Endodermal cell (in vitro differentiated cells): ENCODE measurements at regions not wholly inside any gene's neighbourhood (a gene's known extent, or its start where the extent isn't known, plus 50 kb on each side); places are given as distances from the start of the nearest gene placed in this dataset.

ENCODE experiments used
- DNase-seq: peaks from one replicate; pipeline ENCODE4 v3.0.0-alpha.2; 2017
- H3K27ac ChIP-seq: 2 replicates; pipeline ENCODE4 v1.5.1; 2013; ENCODE audit warnings: mild to moderate bottlenecking, low read depth, low read length, moderate library complexity
- H3K27me3 ChIP-seq: 2 replicates; pipeline ENCODE4 v1.6.1; 2013; ENCODE audit warnings: mild to moderate bottlenecking, low read length, moderate library complexity; ENCODE audit not compliant: insufficient read depth, control insufficient read depth, poor library complexity, severe bottlenecking
- H3K36me3 ChIP-seq: 2 replicates; pipeline ENCODE4 v1.7.0; 2013; ENCODE audit warnings: mild to moderate bottlenecking, low read length, moderate library complexity; ENCODE audit not compliant: control insufficient read depth, insufficient read depth
- H3K4me1 ChIP-seq: one replicate; pipeline ENCODE4 v1.7.0; 2013; ENCODE audit warnings: low read length; ENCODE audit not compliant: control insufficient read depth, insufficient read depth
- H3K4me3 ChIP-seq: 2 replicates; pipeline ENCODE4 v1.5.1; 2013; ENCODE audit warnings: mild to moderate bottlenecking, low read length, moderate library complexity
- H3K9ac ChIP-seq: 2 replicates; pipeline ENCODE4 v1.6.1; 2013; ENCODE audit warnings: mild to moderate bottlenecking, low read length, moderate library complexity; ENCODE audit not compliant: poor library complexity, severe bottlenecking; ENCODE audit errors: extremely low read depth
- H3K9me3 ChIP-seq: 2 replicates; pipeline ENCODE4 v1.6.1; 2013; ENCODE audit warnings: mild to moderate bottlenecking, low read length, moderate library complexity; ENCODE audit not compliant: control insufficient read depth
- H3K27ac Mint-ChIP-seq: 2 replicates; pipeline ENCODE4 v1.8.0; 2020; ENCODE audit warnings: mixed read lengths
- H3K27me3 Mint-ChIP-seq: 2 replicates; pipeline ENCODE4 v1.8.0; 2021; ENCODE audit warnings: mild to moderate bottlenecking, mixed read lengths; ENCODE audit not compliant: insufficient read depth
- H3K36me3 Mint-ChIP-seq: 2 replicates; pipeline ENCODE4 v1.8.0; 2020; ENCODE audit warnings: low read depth, mixed read lengths
- H3K4me1 Mint-ChIP-seq: 2 replicates; pipeline ENCODE4 v1.8.0; 2020; ENCODE audit warnings: mixed read lengths
- H3K4me3 Mint-ChIP-seq: 2 replicates; pipeline ENCODE4 v1.8.0; 2020; ENCODE audit warnings: mild to moderate bottlenecking, moderate library complexity, mixed read lengths
- H3K9me3 Mint-ChIP-seq: 2 replicates; pipeline ENCODE4 v1.8.0; 2020; ENCODE audit warnings: mild to moderate bottlenecking, mixed read lengths
- CTCF ChIP-seq: fragments of 200-600 bp; sonication (generic); conservative IDR thresholded peaks from 2 replicates; pipeline ENCODE4 v1.5.0; 2021; ENCODE audit warnings: antibody characterized with exemption, mild to moderate bottlenecking
- WGBS, 2 experiments: methylation state at CpG; one replicate each; pipeline versions ENCODE4 v1.1.5 to v1.1.7; 2013; ENCODE audit warnings: missing lambda C conversion rate in 2 of 2, mixed read lengths in 1 of 2; ENCODE audit not compliant: insufficient coverage in 1 of 2, insufficient read length in 1 of 2; 5-methylcytosine and 5-hydroxymethylcytosine counted together

- Histone ChIP-seq H3K36me3 (no peaks in the 10 kb centered on the region), H3K27me3 (no peaks in the 10 kb centered on the region), H3K27ac (no peak overlapping the region), H3K9me3 (peaks cover 12% of the 10 kb centered on the region), H3K4me1 (no peaks in the 10 kb centered on the region), H3K9ac (no peak overlapping the region), H3K4me3 (no peak overlapping the region)
- Mint-ChIP-seq H3K4me3 (no peak overlapping the region), H3K4me1 (no peaks in the 10 kb centered on the region), H3K27ac (no peak overlapping the region), H3K36me3 (no peaks in the 10 kb centered on the region), H3K9me3 (no peaks in the 10 kb centered on the region), H3K27me3 (peaks cover 2% of the 10 kb centered on the region)
- TF ChIP-seq CTCF, result no peak
- 86% methylated on average over 2 to 3 of the region's 3 CpGs for WGBS, 2 experiments
- DNase-seq, result peak; percentile 24
Measured at GRCh38 chr4:26001413-26001812, 87.4 kb downstream of the SMIM20 start.

- Mint-ChIP-seq H3K27me3 (peaks cover 2% of the 10 kb centered on the region), H3K9me3 (no peaks in the 10 kb centered on the region), H3K27ac (no peak overlapping the region), H3K4me1 (no peaks in the 10 kb centered on the region), H3K36me3 (no peaks in the 10 kb centered on the region), H3K4me3 (no peak overlapping the region)
- 88 to 100% methylated on average over 1 to 2 of the region's 2 CpGs for WGBS, 2 experiments
- H3K36me3 ChIP-seq, result no peaks in the 10 kb centered on the region
- no peak overlapping the region for H3K9ac ChIP-seq
- no peak for DNase-seq
- no peaks in the 10 kb centered on the region for H3K27me3 ChIP-seq
- H3K4me1 ChIP-seq, result no peaks in the 10 kb centered on the region
- peaks cover 12% of the 10 kb centered on the region for H3K9me3 ChIP-seq
- H3K27ac ChIP-seq, result no peak overlapping the region
- H3K4me3 ChIP-seq, result no peak overlapping the region
- no peak for TF ChIP-seq CTCF
Measured at GRCh38 chr4:26001816-26002215, 87.8 kb downstream of the SMIM20 start.

DNA sequence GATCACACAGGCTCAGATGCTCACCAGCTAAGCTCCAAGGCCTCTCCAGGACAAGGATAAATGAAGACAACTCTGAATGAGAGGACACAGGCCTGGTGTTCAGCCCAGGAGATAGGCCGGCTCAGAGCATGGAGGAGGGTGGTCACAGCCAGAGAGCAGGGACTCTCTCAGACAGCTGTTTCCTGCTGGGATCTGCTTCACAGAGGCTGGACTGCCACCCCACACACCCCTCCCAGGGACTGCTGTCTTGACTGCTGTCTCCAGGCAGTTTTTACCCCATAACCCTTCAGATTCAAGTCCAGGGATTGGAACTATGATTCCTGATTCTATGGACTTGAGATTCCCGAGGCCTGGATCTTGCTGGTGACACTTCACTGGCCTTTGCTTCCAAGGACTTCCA is 89.0 kb downstream of the SMIM20 start:
- 93% methylated on average over 2 of the region's 2 CpGs; no CpG with 5 or more reads in 1 of the 2 experiments for WGBS, 2 experiments
- no peak for TF ChIP-seq CTCF

More for the DNA sequence above, 89.0 kb downstream of the SMIM20 start:
- Histone ChIP-seq H3K9me3 (peaks cover 12% of the 10 kb centered on the region), H3K36me3 (no peaks in the 10 kb centered on the region), H3K4me3 (no peak overlapping the region), H3K27me3 (no peaks in the 10 kb centered on the region), H3K9ac (no peak overlapping the region), H3K27ac (no peak overlapping the region), H3K4me1 (no peaks in the 10 kb centered on the region)
- Mint-ChIP-seq H3K27ac (no peak overlapping the region), H3K9me3 (peaks cover 6% of the 10 kb centered on the region), H3K4me1 (no peaks in the 10 kb centered on the region), H3K4me3 (no peak overlapping the region), H3K27me3 (peaks cover 2% of the 10 kb centered on the region), H3K36me3 (no peaks in the 10 kb centered on the region)
- DNase-seq, result peak; percentile 36
